ENCODE measurements at regions not wholly inside any gene's neighbourhood (a gene's known extent, or its start where the extent isn't known, plus 50 kb on each side); places are given as distances from the start of the nearest gene placed in this dataset.

- TF ChIP-seq CTCF (IDR thresholded peaks at IDR 0.05): no peak
- no peak for TF ChIP-seq POLR2A (IDR thresholded peaks at IDR 0.05)
Observed at GRCh38 chr18:986051-986450, 81.4 kb downstream of the ADCYAP1 start.

All from right lobe of liver (tissue), 4 donors.